NCI-H146 treated with DMSO at 0.1 percent for 48 hours (cell line): ENCODE measurements at regions not wholly inside any gene's neighbourhood (a gene's known extent, or its start where the extent isn't known, plus 50 kb on each side); places are given as distances from the start of the nearest gene placed in this dataset.

Source experiments
- DNase-seq: peaks from one replicate; lab custom pipeline; 2025; ENCODE audit not compliant: unreplicated experiment; lab: John Stamatoyannopoulos, UW

DNA sequence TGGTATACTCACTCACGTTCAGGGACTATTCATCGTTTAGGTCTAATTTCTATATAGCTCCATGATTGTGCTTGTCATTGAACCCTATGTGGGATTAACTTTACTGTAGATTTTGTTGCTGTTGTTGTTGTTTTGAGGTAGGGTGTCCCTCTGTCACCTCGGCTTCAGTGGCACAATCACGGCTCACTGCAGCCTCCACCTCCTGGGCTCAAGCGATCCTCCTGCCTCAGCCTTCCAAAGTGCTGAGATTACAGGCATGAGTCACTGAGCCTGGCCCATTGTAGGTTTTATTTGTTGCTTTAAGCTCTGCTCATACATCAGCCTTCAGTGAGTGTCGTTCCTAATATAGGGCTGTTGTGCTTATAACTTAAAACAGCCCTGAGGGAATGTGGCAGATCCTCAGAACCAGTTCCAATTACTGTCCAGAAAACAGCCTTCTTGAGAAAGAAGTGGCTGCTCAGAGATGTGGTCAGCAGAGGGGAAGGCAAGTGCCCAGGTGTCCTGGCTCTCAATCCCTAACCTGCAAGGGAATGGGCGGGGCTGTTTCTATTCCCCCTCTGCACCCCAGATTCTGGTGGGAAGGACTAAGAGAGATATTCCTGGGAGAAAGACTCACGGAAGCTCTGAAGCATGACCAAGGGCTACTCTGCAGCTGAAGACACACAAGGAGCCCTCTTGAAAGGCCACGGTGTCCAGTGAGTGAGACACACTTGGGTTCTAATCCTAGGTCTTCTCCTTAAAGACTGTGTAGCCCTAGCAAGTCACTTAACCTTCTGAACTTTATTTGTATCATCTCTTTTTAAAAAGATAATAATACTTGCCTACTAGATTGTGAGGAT lies 79.6 kb upstream of the LCLAT1 start:
- DNase-seq, result no peak

GRCh38 chr2:30368258-30368657 lies 78.8 kb upstream of the LCLAT1 start:
- DNase-seq, result no peak

DNA sequence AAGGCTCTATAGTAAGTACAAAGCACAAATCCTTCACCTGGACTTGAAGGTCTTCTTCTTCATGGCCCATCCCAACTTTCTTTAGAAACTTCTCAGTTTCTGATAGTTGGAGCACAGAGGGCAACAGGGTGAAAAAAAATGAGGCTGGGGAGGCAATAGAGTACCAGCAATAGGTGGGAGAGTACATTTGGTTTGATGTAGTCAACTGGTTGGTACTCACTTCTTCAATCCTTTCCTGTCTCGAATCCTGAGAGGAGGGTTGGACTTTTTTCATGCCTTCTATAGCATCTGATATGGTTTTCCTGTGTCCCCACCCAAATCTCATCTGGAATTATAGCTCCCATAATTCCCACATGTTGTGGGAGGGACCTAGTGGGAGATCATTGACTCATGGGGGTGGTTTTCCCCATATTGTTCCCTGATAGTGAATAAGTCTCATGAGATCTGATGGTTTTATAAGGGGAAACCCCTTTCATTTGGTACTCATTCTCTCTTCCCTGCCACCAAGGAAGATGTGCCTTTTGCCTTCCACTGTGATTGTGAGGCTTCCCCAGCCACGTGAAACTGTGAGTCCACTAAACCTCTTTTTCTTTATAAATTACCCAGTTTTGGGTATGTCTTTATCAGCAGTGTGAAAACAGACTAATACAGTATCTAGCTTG lies 75.9 kb upstream of the LCLAT1 start:
- no peak for DNase-seq

DNA sequence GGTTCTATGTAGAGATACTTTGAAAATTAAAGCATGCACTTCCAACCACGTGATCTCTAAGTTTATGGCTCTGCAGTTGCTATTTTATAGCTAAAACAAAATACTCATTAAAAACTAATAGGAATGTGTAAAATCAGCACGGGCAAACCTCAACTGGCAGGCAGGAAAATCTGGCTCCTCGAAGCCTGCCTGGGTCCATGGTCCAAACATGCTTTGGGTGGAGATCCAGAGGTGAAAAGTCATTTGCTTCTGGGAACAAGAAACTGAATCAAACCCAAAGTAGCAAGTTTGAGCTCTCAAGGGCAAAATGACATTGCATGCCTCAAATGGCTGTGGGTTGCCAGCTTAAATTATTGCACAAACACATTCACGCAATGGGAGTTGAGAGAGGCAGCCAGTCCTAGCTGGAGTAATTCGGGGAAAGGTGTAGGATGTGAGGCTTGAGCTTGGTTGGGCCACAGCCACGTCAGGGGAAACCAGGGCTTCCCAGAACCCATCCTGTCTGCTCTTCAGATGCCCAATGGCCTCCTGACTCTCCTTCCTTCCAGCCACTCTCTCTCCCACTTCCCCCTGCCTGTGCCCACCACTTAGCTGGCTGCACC lies 75.2 kb upstream of the LCLAT1 start:
- DNase-seq, result no peak

- no peak for DNase-seq
These were observed 74.2 kb upstream of the LCLAT1 start for GRCh38 chr2:30372826-30373225.

DNA sequence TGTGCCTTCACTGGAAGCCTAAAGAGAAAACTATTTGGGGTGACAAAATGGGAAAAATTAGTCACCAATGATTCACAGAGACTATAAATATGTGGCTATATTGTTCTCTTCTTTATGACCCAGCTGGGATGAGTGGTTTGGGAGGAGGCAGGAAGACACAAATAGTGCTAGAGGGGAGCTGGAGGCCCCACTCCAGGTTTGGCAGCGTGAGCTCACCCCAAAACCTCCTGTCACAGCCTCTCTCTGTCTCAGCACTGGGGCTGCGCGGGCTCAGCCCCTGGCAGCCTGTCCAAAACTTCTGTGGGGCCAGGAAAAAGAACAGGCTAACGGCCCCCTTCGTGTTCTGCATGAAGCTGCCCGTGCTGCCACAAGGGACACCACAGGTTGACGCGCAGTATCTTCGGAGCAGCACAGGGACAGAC lies 73.2 kb upstream of the LCLAT1 start:
- no peak for DNase-seq

DNA sequence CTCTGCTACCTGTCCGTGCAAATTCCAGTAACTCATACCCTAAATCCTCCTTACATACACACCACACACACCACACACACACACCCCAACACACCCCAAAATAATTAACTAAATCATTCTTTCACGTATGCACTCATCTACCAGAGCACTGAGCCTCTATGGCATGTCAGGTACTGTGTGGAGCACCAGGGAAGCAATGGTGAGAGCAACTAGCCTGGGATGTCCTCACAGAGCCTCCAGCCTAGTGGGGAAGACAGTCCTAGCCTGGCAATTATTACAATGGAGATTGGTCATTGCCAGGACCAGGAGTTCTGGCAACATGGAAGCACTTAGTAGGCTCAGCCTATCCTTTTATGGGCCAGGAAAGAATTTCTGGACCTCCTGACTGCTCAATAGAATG lies 72.7 kb upstream of the LCLAT1 start:
- DNase-seq, result no peak

GRCh38 chr2:30375915-30376314 lies 71.1 kb upstream of the LCLAT1 start:
- DNase-seq, result no peak

- DNase-seq, result no peak
These were observed 67.6 kb upstream of the LCLAT1 start for GRCh38 chr2:30379481-30379880.

- no peak for DNase-seq
These were observed 66.2 kb upstream of the LCLAT1 start for GRCh38 chr2:30380824-30381223.

DNA sequence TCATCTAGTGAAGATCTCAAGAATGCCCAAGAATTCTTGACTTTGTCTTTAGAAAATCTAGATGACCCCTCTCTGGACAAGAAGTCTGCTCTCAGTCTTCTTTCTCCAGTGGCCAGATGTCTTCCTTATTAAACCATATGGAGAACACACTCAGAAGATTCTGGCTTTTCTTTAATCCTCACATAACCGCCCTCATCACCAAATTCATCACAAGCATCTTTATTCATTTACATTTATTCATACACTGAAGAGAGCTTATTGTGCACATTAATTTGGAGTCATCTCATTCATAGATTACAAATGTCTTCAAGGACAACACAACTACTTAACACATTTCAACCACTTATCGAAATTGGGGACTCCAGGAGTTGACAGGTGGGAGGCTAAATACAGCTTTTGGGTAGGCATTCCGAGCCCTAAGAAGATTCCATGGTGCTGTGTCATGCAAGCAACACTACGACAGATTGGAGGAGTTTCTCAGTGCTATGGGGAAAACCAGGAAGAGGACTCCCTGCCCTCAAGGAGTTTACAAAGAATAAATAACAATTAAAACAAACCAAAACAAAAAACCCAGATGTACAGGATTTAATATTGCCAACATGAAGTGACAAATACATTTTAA lies 64.8 kb upstream of the LCLAT1 start:
- no peak for DNase-seq

DNA sequence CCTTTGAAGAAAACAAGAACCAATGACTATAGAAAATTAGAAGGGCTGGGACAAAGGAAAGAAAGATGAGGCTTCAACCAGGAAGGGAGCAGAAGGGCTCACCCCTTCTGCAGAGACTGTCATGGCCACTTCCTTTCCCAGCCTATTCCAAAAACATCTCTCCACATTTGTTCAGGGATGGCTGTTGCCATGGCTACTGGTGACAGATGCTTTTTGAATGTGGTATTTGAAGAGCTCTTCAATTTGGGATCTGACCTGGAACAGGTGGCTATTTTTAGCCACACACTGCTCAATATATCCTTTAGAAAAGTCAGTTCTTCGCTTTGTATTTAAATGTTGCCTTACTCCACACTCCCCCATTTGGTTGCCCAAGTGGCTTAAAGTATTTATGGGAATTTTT lies 64.1 kb upstream of the LCLAT1 start:
- no peak for DNase-seq

- DNase-seq, result no peak
These were observed 61.7 kb upstream of the LCLAT1 start for GRCh38 chr2:30385327-30385726.

DNA sequence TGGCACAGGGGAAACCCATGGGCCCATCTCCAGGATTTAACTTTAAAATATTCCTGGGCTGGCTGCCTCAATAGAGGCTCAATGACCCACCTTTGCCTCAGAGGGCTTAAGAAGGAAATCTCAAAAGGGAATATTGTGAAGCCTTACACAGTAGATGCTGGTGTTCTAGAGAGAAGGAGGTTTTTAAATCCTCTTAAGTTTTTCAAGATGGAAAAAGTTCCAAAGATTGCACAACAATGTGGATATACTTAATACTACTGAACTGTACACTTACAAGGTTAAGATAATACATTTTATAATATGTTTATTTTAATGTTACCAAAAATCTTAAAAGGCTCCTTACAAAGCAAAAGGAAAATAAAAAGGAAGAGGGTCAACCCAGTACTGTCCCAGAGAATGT lies 54.9 kb upstream of the LCLAT1 start:
- no peak for DNase-seq

- DNase-seq, result peak; percentile 86
These were observed 53.5 kb upstream of the LCLAT1 start for GRCh38 chr2:30393510-30393909.

DNA sequence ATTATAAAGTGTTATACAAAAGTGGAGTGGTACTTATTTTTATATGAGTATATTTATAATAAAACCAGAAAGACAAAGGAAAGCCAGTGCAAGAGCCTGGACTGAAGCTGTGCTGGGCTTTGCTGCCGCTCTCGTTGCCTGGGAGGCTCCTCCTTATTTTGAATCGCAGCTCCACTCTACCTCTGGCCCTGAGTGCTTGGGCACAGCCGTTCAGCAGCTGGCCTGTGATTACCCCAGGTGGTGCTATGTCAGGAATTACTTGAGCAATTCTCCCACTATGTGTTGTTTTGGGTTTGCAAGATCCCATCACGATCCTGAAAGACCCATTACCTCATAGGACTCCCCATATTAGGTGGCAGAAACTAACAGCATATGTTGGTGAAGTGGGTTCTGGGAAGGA lies 53.0 kb upstream of the LCLAT1 start:
- peak; percentile 40 for DNase-seq

DNA sequence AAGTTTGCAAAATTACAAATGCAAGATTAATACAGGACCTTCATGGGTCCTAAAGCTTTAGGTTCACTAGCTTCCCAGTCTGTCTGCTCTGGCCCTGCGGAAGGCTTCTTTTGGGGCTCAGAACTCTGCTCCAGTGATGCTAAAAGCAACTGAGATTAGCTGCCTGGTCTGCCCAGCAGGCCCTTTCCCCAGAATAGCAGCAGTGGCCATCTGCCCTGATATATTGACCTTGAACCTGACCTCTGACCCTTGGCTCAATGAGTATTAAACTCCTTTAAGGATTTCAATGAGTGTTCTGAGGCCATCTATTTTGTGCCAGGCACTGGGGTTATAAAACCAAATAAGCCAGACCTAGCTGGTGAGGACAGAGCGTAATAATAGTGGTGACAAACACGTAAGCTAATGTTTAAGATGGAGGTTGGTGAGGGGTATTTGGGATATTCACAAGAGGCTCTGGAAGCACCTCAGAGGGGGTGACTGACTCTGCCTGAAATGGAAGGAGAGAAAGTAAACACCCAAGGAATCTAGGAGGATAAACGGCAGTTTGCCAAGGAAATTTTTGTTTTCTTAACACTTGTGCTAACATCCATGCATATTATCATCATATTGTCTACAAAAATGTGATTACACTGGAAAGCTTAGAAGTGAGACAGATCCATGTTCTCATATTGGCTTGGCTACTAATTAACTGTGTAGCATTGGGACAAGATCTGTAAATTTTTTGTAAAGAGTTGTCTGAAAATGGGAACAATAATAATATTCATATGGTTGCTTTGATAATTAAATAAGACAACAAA lies 50.4 kb upstream of the LCLAT1 start:
- DNase-seq, result no peak
